Upper lobe of left lung (tissue), 6 donors: ENCODE measurements at regions not wholly inside any gene's neighbourhood (a gene's known extent, or its start where the extent isn't known, plus 50 kb on each side); places are given as distances from the start of the nearest gene placed in this dataset.

Source experiments
- ATAC-seq, 2 donors: fragments of 200-7000 bp; cut with Tn5 transposase; one replicate each; pipeline ENCODE4 v1.9.1; 2022; ENCODE audit warnings: mild to moderate bottlenecking in 2 of 2, moderate library complexity in 2 of 2; ENCODE audit not compliant: low FRiP score in 2 of 2
- DNase-seq, 2 donors: peaks; one replicate each; pipeline ENCODE4 v3.0.0-alpha.2; 2019 to 2020
- H3K27ac ChIP-seq, 4 donors: fragments of 200-600 bp; sonication (generic); one replicate each; pipeline ENCODE4 v1.5.1; 2016 to 2019
- H3K27me3 ChIP-seq, 4 donors: fragments of 200-600 bp; sonication (generic); one replicate each; pipeline ENCODE4 v1.5.1; 2017 to 2019
- H3K36me3 ChIP-seq, 4 donors: fragments of 200-600 bp; sonication (generic); one replicate each; pipeline ENCODE4 v1.5.1; 2016 to 2019
- H3K4me1 ChIP-seq, 4 donors: fragments of 200-600 bp; sonication (generic); one replicate each; pipeline ENCODE4 v1.5.1; 2018 to 2019
- H3K4me3 ChIP-seq, 4 donors: fragments of 200-600 bp; sonication (generic); one replicate each; pipeline ENCODE4 v1.5.1; 2017 to 2019; ENCODE audit warnings: mild to moderate bottlenecking in 2 of 4, moderate library complexity in 1 of 4
- H3K9me3 ChIP-seq, 4 donors: fragments of 200-600 bp; sonication (generic); one replicate each; pipeline ENCODE4 v1.5.1; 2018 to 2019
- CTCF ChIP-seq, 6 experiments: fragments of 450-650 bp in 4 of 6; fragments of 200-600 bp in 2 of 6; sonication (generic) in 2 of 6; IDR thresholded peaks; one replicate each; pipeline ENCODE4 v1.5.1; 2016 to 2019; ENCODE audit warnings: antibody characterized with exemption in 6 of 6
- EP300 ChIP-seq, 4 donors: sonication (generic); formaldehyde crosslinking; IDR thresholded peaks; one replicate each; pipeline ENCODE4 v1.5.1; 2017; ENCODE audit warnings: antibody characterized with exemption in 4 of 4, control low read depth in 2 of 4
- POLR2A ChIP-seq, 4 donors: fragments of 450-650 bp; IDR thresholded peaks; one replicate each; pipeline ENCODE4 v1.5.1; 2016 to 2017; ENCODE audit warnings: antibody characterized with exemption in 4 of 4, mild to moderate bottlenecking in 2 of 4
- POLR2AphosphoS5 ChIP-seq, 2 donors: sonication (generic); formaldehyde crosslinking; IDR thresholded peaks; one replicate each; pipeline ENCODE4 v1.5.1; 2017; ENCODE audit warnings: antibody characterized with exemption in 2 of 2
- WGBS, 2 donors: methylation state at CpG; one replicate each; pipeline ENCODE4 v1.1.5; 2017 to 2018; 5-methylcytosine and 5-hydroxymethylcytosine counted together
- donor health status: DM: no; HTN: no; CAD: no; lungs with moderate emphysema.
- donor health status: DM: no; HTN: yes; CAD: no; lungs with severe emphysema.

- Histone ChIP-seq H3K4me1 (no peaks in the 10 kb centered on the region), H3K9me3 (no peaks in the 10 kb centered on the region), H3K4me3 (no peak overlapping the region), H3K27me3 (no peaks in the 10 kb centered on the region), H3K27ac (no peak overlapping the region), H3K36me3 (no peaks in the 10 kb centered on the region)
- TF ChIP-seq CTCF (IDR thresholded peaks at IDR 0.05): no peak
- TF ChIP-seq POLR2A (IDR thresholded peaks at IDR 0.05): no peak
- TF ChIP-seq EP300 (IDR thresholded peaks at IDR 0.05): no peak
- no peak for TF ChIP-seq POLR2AphosphoS5 (IDR thresholded peaks at IDR 0.05)
- 54 to 75% methylated on average over 4 of the region's 4 CpGs for WGBS, 2 donors
- DNase-seq: no peak
- no peak for ATAC-seq
Observed at GRCh38 chr13:74904556-74904955, 577.4 kb downstream of the TBC1D4 start.

DNA sequence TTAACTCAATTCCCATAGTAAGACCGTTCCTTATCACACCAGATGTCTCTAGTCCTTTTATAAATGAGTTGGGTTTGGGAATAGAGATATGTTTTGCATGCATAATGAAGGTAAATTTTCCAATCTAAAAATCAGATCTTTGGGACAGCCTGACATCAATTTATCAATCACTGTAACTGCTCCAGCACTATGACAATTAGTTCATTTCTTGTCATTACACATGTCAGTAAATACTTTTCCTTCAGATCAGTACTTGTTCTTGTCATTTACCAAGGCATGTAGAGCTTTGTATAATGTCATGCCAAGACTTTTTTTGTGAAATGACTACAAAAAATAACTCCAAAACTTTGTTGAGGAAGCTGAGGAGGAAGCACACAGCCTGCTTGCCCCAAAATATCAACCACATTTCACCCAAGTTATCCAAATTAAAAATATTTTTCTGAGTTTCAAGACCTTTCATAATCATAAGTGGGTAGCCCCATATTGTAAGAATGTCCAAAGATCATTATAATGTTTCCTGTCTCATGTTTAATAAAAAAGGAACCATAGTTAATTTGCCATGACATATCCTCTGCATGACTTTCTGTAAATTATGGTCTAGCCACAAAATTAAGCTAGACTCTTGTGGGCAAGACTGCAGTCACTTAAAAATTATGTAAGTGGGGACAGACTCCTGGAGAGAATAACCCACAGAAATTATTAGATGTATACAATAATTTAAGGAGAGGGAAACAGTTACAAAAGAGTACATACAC is 586.8 kb downstream of the TBC1D4 start:
- ATAC-seq: no peak
- TF ChIP-seq EP300 (IDR thresholded peaks at IDR 0.05) (no peak), POLR2A (IDR thresholded peaks at IDR 0.05) (no peak), POLR2AphosphoS5 (IDR thresholded peaks at IDR 0.05) (no peak), CTCF (IDR thresholded peaks at IDR 0.05) (no peak)
- Histone ChIP-seq H3K9me3 (no peaks in the 10 kb centered on the region), H3K27ac (no peak overlapping the region), H3K27me3 (no peaks in the 10 kb centered on the region), H3K4me3 (no peak overlapping the region), H3K4me1 (no peaks in the 10 kb centered on the region), H3K36me3 (no peaks in the 10 kb centered on the region)
- no peak for DNase-seq
- WGBS, 2 donors: 52 to 76% methylated on average over 1 of the region's 1 CpG

DNA sequence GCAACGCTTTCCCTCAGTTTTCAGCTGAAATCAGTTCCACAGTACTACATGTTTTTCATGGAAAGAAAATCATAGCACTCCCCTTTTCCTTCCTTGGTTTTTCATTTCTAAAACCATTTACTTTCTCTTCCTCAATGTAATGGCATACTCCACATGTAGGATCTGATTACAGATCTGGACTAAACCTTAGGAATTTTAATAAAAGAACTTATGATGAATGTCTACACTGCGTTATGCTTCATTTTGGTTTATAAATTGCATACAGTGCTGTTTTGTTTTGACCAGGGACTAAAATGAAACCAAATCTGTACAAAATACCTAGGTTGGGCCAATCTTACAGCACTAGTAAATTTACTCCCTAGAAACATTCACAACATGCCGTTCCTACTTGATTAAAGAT is 589.9 kb downstream of the TBC1D4 start:
- H3K4me3 ChIP-seq: no peak overlapping the region
- TF ChIP-seq EP300 (IDR thresholded peaks at IDR 0.05) (no peak), POLR2AphosphoS5 (IDR thresholded peaks at IDR 0.05) (no peak), POLR2A (IDR thresholded peaks at IDR 0.05) (no peak), CTCF (IDR thresholded peaks at IDR 0.05) (no peak)
- no peaks in the 10 kb centered on the region for H3K9me3 ChIP-seq
- H3K27ac ChIP-seq: no peak overlapping the region
- 63 to 64% methylated on average over 3 of the region's 3 CpGs for WGBS, 2 donors
- ATAC-seq: no peak
- no peaks in the 10 kb centered on the region for H3K36me3 ChIP-seq
- H3K4me1 ChIP-seq: no peaks in the 10 kb centered on the region
- H3K27me3 ChIP-seq: no peaks in the 10 kb centered on the region
- no peak for DNase-seq

GRCh38 chr13:74891610-74892009 is 590.4 kb downstream of the TBC1D4 start:
- Histone ChIP-seq H3K4me1 (no peaks in the 10 kb centered on the region), H3K27ac (no peak overlapping the region), H3K4me3 (no peak overlapping the region), H3K9me3 (no peaks in the 10 kb centered on the region), H3K27me3 (no peaks in the 10 kb centered on the region), H3K36me3 (no peaks in the 10 kb centered on the region)
- 43 to 44% methylated on average over 5 of the region's 5 CpGs for WGBS, 2 donors
- TF ChIP-seq POLR2A (IDR thresholded peaks at IDR 0.05) (no peak), POLR2AphosphoS5 (IDR thresholded peaks at IDR 0.05) (no peak)
- DNase-seq (no peak), ATAC-seq (no peak)

GRCh38 chr13:74889321-74889720 is 592.6 kb downstream of the TBC1D4 start:
- Histone ChIP-seq H3K27ac (no peak overlapping the region), H3K36me3 (no peaks in the 10 kb centered on the region), H3K9me3 (no peaks in the 10 kb centered on the region), H3K4me3 (no peak overlapping the region), H3K4me1 (no peaks in the 10 kb centered on the region), H3K27me3 (no peaks in the 10 kb centered on the region)
- DNase-seq (no peak), ATAC-seq (no peak)
- TF ChIP-seq POLR2AphosphoS5 (IDR thresholded peaks at IDR 0.05) (no peak), POLR2A (IDR thresholded peaks at IDR 0.05) (no peak), EP300 (IDR thresholded peaks at IDR 0.05) (no peak), CTCF (IDR thresholded peaks at IDR 0.05) (no peak)
